NB4 (cell line): ENCODE measurements at regions not wholly inside any gene's neighbourhood (a gene's known extent, or its start where the extent isn't known, plus 50 kb on each side); places are given as distances from the start of the nearest gene placed in this dataset.

Source experiments
- CTCF ChIP-seq: IDR thresholded peaks from one replicate; pipeline ENCODE4 v1.5.1; 2012; ENCODE audit warnings: low read depth, low read length
- MAX ChIP-seq: IDR thresholded peaks from 2 replicates; pipeline ENCODE4 v1.6.1; 2011; ENCODE audit warnings: low read depth, low read length
- MYC ChIP-seq: IDR thresholded peaks from 2 replicates; pipeline ENCODE4 v1.6.1; 2011; ENCODE audit warnings: low read depth, low read length
- POLR2A ChIP-seq: IDR thresholded peaks from 2 replicates; pipeline ENCODE4 v1.6.1; 2011; ENCODE audit warnings: mild to moderate bottlenecking; ENCODE audit not compliant: insufficient read length; ENCODE audit errors: extremely low read depth

GRCh38 chr3:23046536-23046935, 156.6 kb upstream of the UBE2E2 start:
- TF ChIP-seq CTCF: no peak
- TF ChIP-seq POLR2A: no peak
- TF ChIP-seq MAX: no peak
- no peak for TF ChIP-seq MYC
